AG04450 (cell line): ENCODE measurements at regions not wholly inside any gene's neighbourhood (a gene's known extent, or its start where the extent isn't known, plus 50 kb on each side); places are given as distances from the start of the nearest gene placed in this dataset.
"Not testable (repeated sequence)": the region's sequence is repeated elsewhere in the genome, so short reads cannot be mapped to it uniquely, and the experiment has no call there.

Experiments
- CTCF ChIA-PET: fragments of 300-600, 350-600 bp; formaldehyde crosslinking; extraction: SDS; loops from one replicate; lab custom pipeline; 2022; ENCODE audit warnings: antibody characterized with exemption, inconsistent platforms; lab: Charles Lee
- POLR2A ChIA-PET: fragments of 350-600 bp; formaldehyde crosslinking; extraction: SDS; loops from one replicate; lab custom pipeline; 2021; ENCODE audit warnings: antibody characterized with exemption, inconsistent platforms; lab: Yijun Ruan, JAX
- DNase-seq: peaks from one replicate; pipeline ENCODE4 v3.0.0-alpha.2; 2011; ENCODE audit warnings: low read depth, low spot score
- H3K27ac ChIP-seq: one replicate; pipeline ENCODE4 v1.5.1; 2012; ENCODE audit warnings: low read depth, low read length, control low read depth
- H3K27me3 ChIP-seq: one replicate; pipeline ENCODE4 v1.6.0; 2012; ENCODE audit warnings: low read length; ENCODE audit not compliant: control insufficient read depth, insufficient read depth
- H3K4me3 ChIP-seq: 2 replicates; pipeline ENCODE4 v1.5.1; 2011; ENCODE audit warnings: mild to moderate bottlenecking, low read depth, low read length, control low read depth
- H3K9me3 ChIP-seq: 2 replicates; pipeline ENCODE4 v1.5.1; 2012; ENCODE audit warnings: low read length; ENCODE audit not compliant: control insufficient read depth, insufficient read depth
- CTCF ChIP-seq: IDR thresholded peaks from 2 replicates; pipeline ENCODE4 v1.5.1; 2011; ENCODE audit warnings: low read depth, low read length, control low read depth, inconsistent platforms

- Histone ChIP-seq H3K27me3 (no peaks in the 10 kb centered on the region), H3K9me3 (peaks cover 9% of the 10 kb centered on the region; the same call in 1 of the 2 replicates), H3K27ac (peak overlapping the region; percentile 57), H3K4me3 (no peak overlapping the region)
- DNase-seq, result no peak
- ChIA-PET CTCF (interaction anchor here (1.1 to 1.2 kb wide), 2 partner anchors 17 to 18 kb away, joined by 3 to 4 read pairs; no protein-coding TSS in a partner anchor), POLR2A (interaction anchor here (1.0 to 1.1 kb wide), 2 partner anchors 8 to 17 kb away, joined by 3 to 9 read pairs; no protein-coding TSS in a partner anchor)
- TF ChIP-seq CTCF, result no peak
Observed at GRCh38 chr16:85227084-85227945, 115.0 kb upstream of the CIBAR2 start.

GRCh38 chr16:85227946-85228862 is 115.9 kb upstream of the CIBAR2 start:
- no peak overlapping the region for H3K4me3 ChIP-seq
- DNase-seq, result no peak
- CTCF ChIA-PET, result interaction anchor here (1.1 kb wide), 1 partner anchor 18 kb away, joined by 3 read pairs; no protein-coding TSS in a partner anchor
- no peaks in the 10 kb centered on the region for H3K27me3 ChIP-seq
- POLR2A ChIA-PET, result interaction anchor here (1.0 to 1.1 kb wide), 2 partner anchors 8 to 17 kb away, joined by 3 to 9 read pairs; no protein-coding TSS in a partner anchor
- peaks cover 9% of the 10 kb centered on the region; the same call in 1 of the 2 replicates for H3K9me3 ChIP-seq
- peak; percentile 40 for TF ChIP-seq CTCF
- peak overlapping the region; percentile 57 for H3K27ac ChIP-seq

DNA sequence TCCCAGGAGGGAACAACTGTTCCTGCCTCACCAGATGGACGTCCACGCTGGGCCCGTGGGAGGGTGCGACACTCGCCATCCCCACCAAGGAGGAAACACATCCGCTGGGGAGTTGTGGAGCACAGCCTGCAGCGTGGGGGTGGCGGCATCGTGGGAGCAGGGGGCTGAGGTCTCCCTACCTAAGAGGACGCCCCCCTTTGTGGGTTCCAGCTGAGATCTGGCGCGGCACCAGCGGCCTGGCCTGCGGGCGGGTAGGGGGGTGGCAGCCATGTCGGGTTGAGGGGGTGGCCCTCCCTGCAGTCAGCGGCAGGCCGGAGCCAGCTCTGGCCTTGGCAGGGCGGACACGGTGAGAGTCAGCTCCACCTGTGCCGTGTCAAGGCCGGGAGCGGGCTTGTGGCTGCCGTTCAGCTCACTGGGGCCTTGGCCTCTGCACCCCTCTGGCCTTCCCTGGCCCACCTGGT is 116.7 kb upstream of the CIBAR2 start:
- TF ChIP-seq CTCF, result no peak
- Histone ChIP-seq H3K27me3 (no peaks in the 10 kb centered on the region), H3K27ac (no peak overlapping the region), H3K9me3 (peaks cover 9% of the 10 kb centered on the region; the same call in 1 of the 2 replicates), H3K4me3 (no peak overlapping the region)
- no peak for DNase-seq
- CTCF ChIA-PET, result no interaction called here
- POLR2A ChIA-PET, result interaction anchor here (1.5 kb wide), 1 partner anchor 17 kb away, joined by 3 read pairs; no protein-coding TSS in a partner anchor

DNA sequence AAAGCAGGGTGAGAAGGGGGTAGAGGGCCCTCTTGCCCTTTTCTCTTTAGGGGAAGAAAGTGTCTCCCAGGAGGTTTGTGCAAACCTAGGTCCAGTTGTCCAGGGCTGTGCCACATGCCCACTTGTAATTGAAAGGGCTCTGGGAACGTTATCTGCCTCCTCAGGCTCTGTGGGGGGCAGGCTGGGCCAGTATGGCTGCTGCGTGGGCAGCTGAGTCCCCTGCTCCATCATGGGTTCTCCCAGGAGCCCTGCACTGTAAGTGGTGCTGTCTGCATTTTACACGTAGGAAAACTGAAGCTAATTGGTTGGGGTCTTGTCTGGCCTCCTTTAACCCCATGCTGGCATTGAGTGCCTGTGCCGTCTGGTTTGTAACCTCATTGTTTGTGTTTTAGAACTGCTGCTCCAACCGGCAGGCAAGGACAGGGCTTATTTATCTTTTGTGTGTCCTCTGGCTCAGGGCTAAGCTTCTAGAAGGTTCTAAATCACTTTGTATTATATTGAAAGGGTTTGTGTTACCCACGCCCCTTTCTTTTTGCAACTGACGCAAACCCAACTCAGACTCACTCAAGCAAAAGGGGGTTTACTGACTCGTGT is 117.7 kb upstream of the CIBAR2 start:
- POLR2A ChIA-PET, result interaction anchor here (0.8 to 1.5 kb wide), 2 partner anchors 10 to 17 kb away, joined by 3 read pairs; no protein-coding TSS in a partner anchor

GRCh38 chr16:85230764-85231383 is 118.6 kb upstream of the CIBAR2 start:
- POLR2A ChIA-PET, DNase-seq, H3K9me3 ChIP-seq, H3K4me3 ChIP-seq, H3K27ac ChIP-seq, H3K27me3 ChIP-seq: not testable (repeated sequence)
- CTCF ChIA-PET, result interaction anchor here (0.7 to 1.6 kb wide), 2 partner anchors 12 to 22 kb away, joined by 3 to 6 read pairs; no protein-coding TSS in a partner anchor

More for the DNA sequence above, 117.7 kb upstream of the CIBAR2 start:
- no peaks in the 10 kb centered on the region for H3K27me3 ChIP-seq
- H3K9me3 ChIP-seq, result peaks cover 9% of the 10 kb centered on the region; the same call in 1 of the 2 replicates
- no peak for TF ChIP-seq CTCF
- no peak overlapping the region for H3K4me3 ChIP-seq
- CTCF ChIA-PET, result no interaction called here
- DNase-seq, result no peak
- H3K27ac ChIP-seq, result no peak overlapping the region
